Osteoblast (primary cell): ENCODE measurements at regions not wholly inside any gene's neighbourhood (a gene's known extent, or its start where the extent isn't known, plus 50 kb on each side); places are given as distances from the start of the nearest gene placed in this dataset.
"Not testable (repeated sequence)": the region's sequence is repeated elsewhere in the genome, so short reads cannot be mapped to it uniquely, and the experiment has no call there.

ENCODE experiments used
- DNase-seq: peaks from one replicate; pipeline ENCODE4 v3.0.0; 2011; ENCODE audit warnings: low spot score, mixed read lengths; ENCODE audit not compliant: insufficient read length; ENCODE audit errors: missing footprints
- H2AFZ ChIP-seq: 2 replicates; pipeline ENCODE4 v1.6.0; 2011; ENCODE audit warnings: mild to moderate bottlenecking, low read length
- H3K27ac ChIP-seq: 2 replicates; pipeline ENCODE4 v1.5.1; 2011; ENCODE audit warnings: mild to moderate bottlenecking, low read depth, low read length, moderate library complexity
- H3K27me3 ChIP-seq: 2 replicates; pipeline ENCODE4 v1.6.0; 2012; ENCODE audit warnings: mild to moderate bottlenecking, control low read depth, inconsistent platforms, low read length, moderate library complexity; ENCODE audit not compliant: insufficient read depth
- H3K36me3 ChIP-seq: 2 replicates; pipeline ENCODE4 v1.5.1; 2011; ENCODE audit warnings: mild to moderate bottlenecking, low read length, control low read depth, moderate library complexity; ENCODE audit not compliant: insufficient read depth
- H3K4me1 ChIP-seq: 2 replicates; pipeline ENCODE4 v1.5.1; 2011; ENCODE audit warnings: mild to moderate bottlenecking, low read length, control low read depth, moderate library complexity; ENCODE audit not compliant: insufficient read depth
- H3K4me2 ChIP-seq: 2 replicates; pipeline ENCODE4 v1.6.0; 2011; ENCODE audit warnings: mild to moderate bottlenecking, low read length; ENCODE audit not compliant: insufficient read depth
- H3K4me3 ChIP-seq: fragments of 200-600 bp; sonication (generic); 3 replicates; pipeline ENCODE4 v1.5.1; 2012; ENCODE audit warnings: mild to moderate bottlenecking, low read length, inconsistent platforms; ENCODE audit not compliant: insufficient read depth
- H3K79me2 ChIP-seq: 2 replicates; pipeline ENCODE4 v1.6.0; 2012; ENCODE audit warnings: mild to moderate bottlenecking, low read length, control low read depth, inconsistent platforms; ENCODE audit not compliant: insufficient read depth
- H3K9me3 ChIP-seq: 2 replicates; pipeline ENCODE4 v1.5.1; 2011; ENCODE audit warnings: low read depth, low read length, control low read depth
- H4K20me1 ChIP-seq: 2 replicates; pipeline ENCODE4 v1.6.0; 2012; ENCODE audit warnings: mild to moderate bottlenecking, low read length, control low read depth; ENCODE audit not compliant: insufficient read depth
- CTCF ChIP-seq: IDR thresholded peaks from 2 replicates; pipeline ENCODE4 v1.5.1; 2011; ENCODE audit warnings: mild to moderate bottlenecking, low read depth, low read length, moderate library complexity; ENCODE audit errors: extremely low read depth

- Histone ChIP-seq H3K79me2 (no peaks in the 10 kb centered on the region), H4K20me1 (no peaks in the 10 kb centered on the region), H3K27ac (no peak overlapping the region), H3K4me3 (no peak overlapping the region), H2AFZ (no peak overlapping the region), H3K4me2 (no peak overlapping the region), H3K9me3 (no peaks in the 10 kb centered on the region), H3K27me3 (no peaks in the 10 kb centered on the region), H3K4me1 (no peaks in the 10 kb centered on the region), H3K36me3 (no peaks in the 10 kb centered on the region)
- DNase-seq, result no peak
- no peak for TF ChIP-seq CTCF
Measured at GRCh38 chr10:3564346-3565002, 220.5 kb downstream of the KLF6 start.

- no peak overlapping the region for H3K4me2 ChIP-seq
- no peaks in the 10 kb centered on the region for H4K20me1 ChIP-seq
- H3K4me1 ChIP-seq, result no peaks in the 10 kb centered on the region
- TF ChIP-seq CTCF, result no peak
- no peak overlapping the region for H3K27ac ChIP-seq
- H3K4me3 ChIP-seq, result no peak overlapping the region
- no peaks in the 10 kb centered on the region for H3K27me3 ChIP-seq
- no peaks in the 10 kb centered on the region for H3K79me2 ChIP-seq
- no peak for DNase-seq
- H2AFZ ChIP-seq, result no peak overlapping the region
- H3K9me3 ChIP-seq, result no peaks in the 10 kb centered on the region
- no peaks in the 10 kb centered on the region for H3K36me3 ChIP-seq
Measured at GRCh38 chr10:3563298-3563697, 221.7 kb downstream of the KLF6 start.

- H4K20me1 ChIP-seq, H2AFZ ChIP-seq, H3K79me2 ChIP-seq, H3K9me3 ChIP-seq, H3K4me2 ChIP-seq, H3K36me3 ChIP-seq, DNase-seq, H3K27ac ChIP-seq, H3K4me1 ChIP-seq, H3K4me3 ChIP-seq, H3K27me3 ChIP-seq: not testable (repeated sequence)
Measured at GRCh38 chr10:3560628-3561027, 224.4 kb downstream of the KLF6 start.

- DNase-seq, result no peak
Measured at GRCh38 chr10:3559527-3559926, 225.5 kb downstream of the KLF6 start.

More at GRCh38 chr10:3559527-3559926, 225.5 kb downstream of the KLF6 start:
- no peaks in the 10 kb centered on the region for H4K20me1 ChIP-seq
- H3K9me3 ChIP-seq, result no peaks in the 10 kb centered on the region
- H3K4me1 ChIP-seq, result peaks cover under 1% of the 10 kb centered on the region
- H3K27me3 ChIP-seq, result no peaks in the 10 kb centered on the region
- H3K4me2 ChIP-seq, result no peak overlapping the region
- no peak overlapping the region for H3K27ac ChIP-seq
- H3K4me3 ChIP-seq, result no peak overlapping the region
- no peak for TF ChIP-seq CTCF
- H3K79me2 ChIP-seq, result no peaks in the 10 kb centered on the region
- H2AFZ ChIP-seq, result no peak overlapping the region
- no peaks in the 10 kb centered on the region for H3K36me3 ChIP-seq
